Mesothelial cell of epicardium (in vitro differentiated cells): ENCODE measurements at regions not wholly inside any gene's neighbourhood (a gene's known extent, or its start where the extent isn't known, plus 50 kb on each side); places are given as distances from the start of the nearest gene placed in this dataset.
A peak's percentile ranks its signal among the peaks of the same experiment; 100 is the strongest.

ENCODE experiments used
- DNase-seq, 2 experiments: peaks; one replicate each; pipeline ENCODE4 v3.0.0; 2021; ENCODE audit warnings: low spot score in 2 of 2; ENCODE audit not compliant: unreplicated experiment in 2 of 2
- H3K27ac Mint-ChIP-seq: 2 replicates; pipeline ENCODE4 v1.8.0; 2021; ENCODE audit warnings: mixed read lengths
- H3K27me3 Mint-ChIP-seq: 2 replicates; pipeline ENCODE4 v1.8.0; 2021; ENCODE audit warnings: low read depth, mixed read lengths
- H3K36me3 Mint-ChIP-seq: 2 replicates; pipeline ENCODE4 v1.8.0; 2021; ENCODE audit warnings: mixed read lengths
- H3K4me1 Mint-ChIP-seq: 2 replicates; pipeline ENCODE4 v1.8.0; 2021; ENCODE audit warnings: mixed read lengths
- H3K4me3 Mint-ChIP-seq: 2 replicates; pipeline ENCODE4 v1.8.0; 2021; ENCODE audit warnings: mild to moderate bottlenecking, moderate library complexity, mixed read lengths
- H3K9me3 Mint-ChIP-seq: 2 replicates; pipeline ENCODE4 v1.8.0; 2021; ENCODE audit warnings: mixed read lengths
- TF ChIP-seq, protein P1 (sequence below): fragments of 200-600 bp; sonication (generic); IDR thresholded peaks from one replicate; pipeline ENCODE4 v1.5.0; 2021; ENCODE audit warnings: antibody characterized with exemption; ENCODE audit not compliant: unreplicated experiment

DNA sequence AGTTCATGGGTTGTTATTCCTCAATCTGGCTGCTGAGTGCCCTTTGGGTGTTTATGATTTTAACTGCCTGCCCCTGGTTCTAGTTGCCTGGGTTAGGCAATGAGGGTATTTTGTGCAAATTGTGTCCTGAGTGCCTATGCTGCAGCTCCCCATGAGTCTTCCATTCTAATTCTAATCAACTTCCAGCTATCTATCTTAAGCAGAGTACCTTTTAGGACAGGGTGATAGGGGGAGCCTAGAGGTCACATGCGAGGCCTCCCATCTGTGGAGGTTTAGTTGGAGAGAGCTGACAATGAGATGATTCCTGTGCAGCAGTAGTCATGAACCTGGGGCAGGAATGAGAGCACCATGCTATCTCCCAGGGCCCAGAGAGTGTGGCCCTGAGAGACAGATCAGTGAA lies 225.9 kb upstream of the PLEKHG7 start:
- Mint-ChIP-seq H3K27me3 (peaks cover 2% of the 10 kb centered on the region), H3K4me1 (peaks cover 9% of the 10 kb centered on the region), H3K9me3 (peaks cover 15% of the 10 kb centered on the region), H3K36me3 (no peaks in the 10 kb centered on the region), H3K27ac (no peak overlapping the region), H3K4me3 (no peak overlapping the region)
- DNase-seq, result no peak
- TF ChIP-seq, protein P1, sequence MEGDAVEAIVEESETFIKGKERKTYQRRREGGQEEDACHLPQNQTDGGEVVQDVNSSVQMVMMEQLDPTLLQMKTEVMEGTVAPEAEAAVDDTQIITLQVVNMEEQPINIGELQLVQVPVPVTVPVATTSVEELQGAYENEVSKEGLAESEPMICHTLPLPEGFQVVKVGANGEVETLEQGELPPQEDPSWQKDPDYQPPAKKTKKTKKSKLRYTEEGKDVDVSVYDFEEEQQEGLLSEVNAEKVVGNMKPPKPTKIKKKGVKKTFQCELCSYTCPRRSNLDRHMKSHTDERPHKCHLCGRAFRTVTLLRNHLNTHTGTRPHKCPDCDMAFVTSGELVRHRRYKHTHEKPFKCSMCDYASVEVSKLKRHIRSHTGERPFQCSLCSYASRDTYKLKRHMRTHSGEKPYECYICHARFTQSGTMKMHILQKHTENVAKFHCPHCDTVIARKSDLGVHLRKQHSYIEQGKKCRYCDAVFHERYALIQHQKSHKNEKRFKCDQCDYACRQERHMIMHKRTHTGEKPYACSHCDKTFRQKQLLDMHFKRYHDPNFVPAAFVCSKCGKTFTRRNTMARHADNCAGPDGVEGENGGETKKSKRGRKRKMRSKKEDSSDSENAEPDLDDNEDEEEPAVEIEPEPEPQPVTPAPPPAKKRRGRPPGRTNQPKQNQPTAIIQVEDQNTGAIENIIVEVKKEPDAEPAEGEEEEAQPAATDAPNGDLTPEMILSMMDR, result no peak

DNA sequence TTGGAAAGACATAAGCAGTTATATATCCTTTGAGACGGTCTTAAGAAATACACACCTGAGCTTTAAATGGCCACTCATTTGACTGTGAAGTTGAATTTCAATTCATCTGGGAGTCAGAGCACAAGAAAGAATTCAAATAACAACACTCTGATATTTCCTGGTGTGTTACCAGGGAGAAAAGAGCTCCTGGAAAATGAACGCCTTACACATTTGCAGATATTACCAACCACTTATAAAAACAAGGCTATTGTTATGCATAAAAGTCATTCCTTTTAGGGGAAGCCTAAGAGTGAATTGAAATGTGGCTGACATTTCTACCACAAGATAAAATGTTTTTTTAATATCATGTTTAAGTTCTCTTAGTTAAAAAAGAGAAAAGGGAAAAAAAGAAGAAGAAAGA lies 229.2 kb upstream of the PLEKHG7 start:
- Mint-ChIP-seq H3K9me3 (peaks cover 11% of the 10 kb centered on the region), H3K36me3 (no peaks in the 10 kb centered on the region), H3K4me3 (no peak overlapping the region), H3K27ac (peak overlapping the region; percentile 33), H3K27me3 (no peaks in the 10 kb centered on the region), H3K4me1 (peaks cover 25% of the 10 kb centered on the region)
- TF ChIP-seq, protein P1, result no peak
- no peak for DNase-seq

DNA sequence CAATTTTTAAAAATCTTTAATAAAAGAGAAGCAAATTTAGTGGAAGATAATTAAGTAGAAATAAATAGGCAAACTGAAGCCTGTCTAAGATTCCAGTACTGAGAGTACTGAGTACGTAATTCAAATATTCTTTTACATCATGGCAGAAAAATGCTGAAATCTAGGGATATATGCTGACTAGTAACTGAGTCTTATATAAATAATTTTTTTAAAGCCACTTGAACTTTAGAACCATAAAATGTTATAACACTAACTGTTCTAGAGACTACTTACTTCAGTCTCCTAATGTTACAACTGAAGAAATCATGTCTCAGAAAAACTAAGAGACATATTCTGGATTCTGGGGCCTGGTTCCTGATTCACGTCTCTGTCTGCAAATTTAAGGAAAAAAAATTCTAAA lies 230.6 kb upstream of the PLEKHG7 start:
- H3K4me1 Mint-ChIP-seq, result peaks cover 35% of the 10 kb centered on the region
- H3K27me3 Mint-ChIP-seq, result no peaks in the 10 kb centered on the region
- no peak overlapping the region for H3K27ac Mint-ChIP-seq
- H3K36me3 Mint-ChIP-seq, result no peaks in the 10 kb centered on the region
- no peak for DNase-seq
- TF ChIP-seq, protein P1, result no peak
- no peak overlapping the region for H3K4me3 Mint-ChIP-seq
- peaks cover 11% of the 10 kb centered on the region for H3K9me3 Mint-ChIP-seq

DNA sequence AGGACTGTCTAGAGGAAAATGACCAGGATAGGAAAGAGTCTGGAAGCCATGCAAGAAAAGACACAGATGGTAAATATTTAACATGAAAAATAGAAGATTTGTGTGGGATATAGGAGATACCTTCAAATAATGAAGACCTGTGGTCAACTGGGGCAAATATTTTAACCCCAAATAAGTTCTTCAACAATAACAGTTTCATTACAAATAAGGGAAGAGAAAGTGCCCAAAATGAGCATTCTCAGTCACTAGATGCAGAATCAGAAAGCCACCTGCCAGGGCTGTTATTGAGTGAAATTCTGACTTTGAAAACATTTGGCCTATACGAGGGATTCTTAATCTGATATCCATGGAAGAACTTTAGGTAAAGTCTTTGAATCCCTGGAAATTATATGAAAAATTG lies 231.2 kb upstream of the PLEKHG7 start:
- DNase-seq, result no peak
- H3K4me3 Mint-ChIP-seq, result no peak overlapping the region
- peaks cover 8% of the 10 kb centered on the region for H3K9me3 Mint-ChIP-seq
- H3K27ac Mint-ChIP-seq, result no peak overlapping the region
- H3K36me3 Mint-ChIP-seq, result no peaks in the 10 kb centered on the region
- TF ChIP-seq, protein P1, result no peak
- H3K27me3 Mint-ChIP-seq, result no peaks in the 10 kb centered on the region
- peaks cover 41% of the 10 kb centered on the region for H3K4me1 Mint-ChIP-seq

DNA sequence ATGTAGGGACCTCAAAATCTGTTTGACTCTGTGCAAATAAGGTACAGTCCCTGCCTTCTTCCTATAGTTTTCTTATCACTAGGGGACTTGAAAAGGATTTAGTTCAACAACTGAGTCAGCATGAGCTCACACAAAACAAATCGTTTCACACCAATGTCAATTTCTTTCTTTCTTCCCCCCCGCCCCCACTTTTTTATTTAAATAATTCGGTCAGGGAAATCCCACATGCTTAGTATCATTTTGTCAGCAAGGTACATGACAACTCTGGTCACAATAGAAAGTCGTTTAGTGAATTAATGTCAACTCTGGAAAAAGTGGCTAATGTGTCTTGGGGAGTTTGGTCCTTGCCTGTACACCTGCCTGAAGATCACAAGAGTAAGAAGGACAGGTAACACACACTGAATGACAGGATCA lies 232.2 kb upstream of the PLEKHG7 start:
- peaks cover 51% of the 10 kb centered on the region for H3K4me1 Mint-ChIP-seq
- H3K27ac Mint-ChIP-seq, result no peak overlapping the region
- TF ChIP-seq, protein P1, result no peak
- no peaks in the 10 kb centered on the region for H3K36me3 Mint-ChIP-seq
- peaks cover 3% of the 10 kb centered on the region for H3K9me3 Mint-ChIP-seq
- DNase-seq, result no peak
- no peak overlapping the region for H3K4me3 Mint-ChIP-seq
- no peaks in the 10 kb centered on the region for H3K27me3 Mint-ChIP-seq

DNA sequence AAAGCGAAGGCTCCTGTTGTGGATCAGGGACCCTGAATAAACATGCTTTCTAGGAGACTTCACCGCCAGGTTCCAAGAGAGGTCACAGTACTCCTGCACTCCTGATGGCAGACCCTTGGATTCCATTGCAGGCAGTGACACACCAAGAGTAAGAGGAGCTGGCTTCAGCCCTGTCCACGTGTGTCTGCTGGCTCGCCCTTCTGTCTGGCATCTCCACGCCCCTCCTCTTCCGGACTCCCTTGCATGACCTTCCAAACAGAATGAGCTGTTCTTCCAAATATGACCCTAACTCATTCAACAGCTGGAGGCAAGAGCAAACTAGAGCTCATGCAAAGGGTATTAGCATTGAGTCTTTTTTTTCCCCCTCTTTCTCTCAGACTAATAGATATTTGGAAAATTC lies 233.0 kb upstream of the PLEKHG7 start:
- Mint-ChIP-seq H3K27me3 (no peaks in the 10 kb centered on the region), H3K36me3 (no peaks in the 10 kb centered on the region)

More for the DNA sequence above, 233.0 kb upstream of the PLEKHG7 start:
- TF ChIP-seq, protein P1, result no peak
- Mint-ChIP-seq H3K9me3 (no peaks in the 10 kb centered on the region), H3K27ac (peak overlapping the region; percentile 35), H3K4me1 (peaks cover 58% of the 10 kb centered on the region), H3K4me3 (no peak overlapping the region)
- DNase-seq, result no peak
